K562 (cell line): ENCODE measurements at regions not wholly inside any gene's neighbourhood (a gene's known extent, or its start where the extent isn't known, plus 50 kb on each side); places are given as distances from the start of the nearest gene placed in this dataset.

Source experiments
- CBFB ChIP-seq: sonication (generic); formaldehyde crosslinking; IDR thresholded peaks from 2 replicates; pipeline ENCODE4 v1.4.0; 2020; ENCODE audit warnings: mild to moderate bottlenecking, missing genetic modification reagents
- CTBP1 ChIP-seq: fragments of 450-650 bp; IDR thresholded peaks from 2 replicates; pipeline ENCODE4 v1.6.1; 2016; ENCODE audit warnings: borderline replicate concordance
- PHB2 ChIP-seq: fragments of 450-650 bp; IDR thresholded peaks from 2 replicates; pipeline ENCODE4 v1.6.1; 2017; ENCODE audit warnings: low read depth
- POLR2A ChIP-seq: fragments of 450-650 bp; conservative IDR thresholded peaks from 2 replicates; pipeline ENCODE4 v1.6.1; 2016
- SMAD4 ChIP-seq: fragments of 250-450 bp; sonication (Bioruptor Pico); conservative IDR thresholded peaks from 2 replicates; pipeline ENCODE4 v1.8.0; 2021; ENCODE audit warnings: inconsistent platforms, mild to moderate bottlenecking, moderate library complexity
- TF ChIP-seq, protein P1 (sequence below), 3 experiments: IDR thresholded peaks in 2 of 3; conservative IDR thresholded peaks in 1 of 3; 2 replicates each; pipeline ENCODE4 v1.5.1; 2011 to 2012; ENCODE audit warnings: low read length in 3 of 3, mild to moderate bottlenecking in 3 of 3, control low read depth in 2 of 3, improper control_type of control experiment in 1 of 3, inconsistent platforms in 1 of 3, low read depth in 1 of 3, mixed read lengths in 1 of 3, moderate library complexity in 1 of 3; ENCODE audit not compliant: insufficient read depth in 2 of 3
- TF ChIP-seq, protein P2 (sequence below): sonication (generic); formaldehyde crosslinking; IDR thresholded peaks from 2 replicates; pipeline ENCODE4 v1.8.0; 2022; ENCODE audit warnings: missing genetic modification reagents, mild to moderate bottlenecking, borderline replicate concordance
- TF ChIP-seq, protein P3 (sequence below): fragments of 450-650 bp; IDR thresholded peaks from 2 replicates; pipeline ENCODE4 v1.6.1; 2016; ENCODE audit warnings: low read depth

DNA sequence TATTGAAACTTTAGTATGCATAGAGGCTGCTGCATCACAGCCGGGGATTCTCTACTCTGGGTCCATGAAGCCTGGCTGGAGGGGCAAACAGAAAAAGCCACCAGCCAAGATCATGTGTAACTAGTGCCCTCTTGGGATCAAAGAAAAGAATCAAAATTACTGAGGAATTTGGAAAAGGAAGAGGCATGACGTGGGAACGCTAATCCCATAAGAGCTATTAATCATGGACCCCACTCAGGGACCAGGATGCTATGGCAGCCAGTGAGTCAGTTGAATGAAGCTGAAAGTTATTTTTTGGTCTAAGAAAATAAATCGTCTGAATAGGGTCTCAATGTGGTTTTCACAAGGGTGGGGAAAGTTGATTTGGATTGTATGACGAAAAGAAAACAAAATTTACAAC, 1165.1 kb downstream of the ROBO2 start:
- TF ChIP-seq POLR2A (no peak), CTBP1 (no peak), CBFB (CRISPR knock-in tag) (no peak), SMAD4 (CRISPR knock-in tag) (no peak), PHB2 (no peak)
- TF ChIP-seq, protein P1, sequence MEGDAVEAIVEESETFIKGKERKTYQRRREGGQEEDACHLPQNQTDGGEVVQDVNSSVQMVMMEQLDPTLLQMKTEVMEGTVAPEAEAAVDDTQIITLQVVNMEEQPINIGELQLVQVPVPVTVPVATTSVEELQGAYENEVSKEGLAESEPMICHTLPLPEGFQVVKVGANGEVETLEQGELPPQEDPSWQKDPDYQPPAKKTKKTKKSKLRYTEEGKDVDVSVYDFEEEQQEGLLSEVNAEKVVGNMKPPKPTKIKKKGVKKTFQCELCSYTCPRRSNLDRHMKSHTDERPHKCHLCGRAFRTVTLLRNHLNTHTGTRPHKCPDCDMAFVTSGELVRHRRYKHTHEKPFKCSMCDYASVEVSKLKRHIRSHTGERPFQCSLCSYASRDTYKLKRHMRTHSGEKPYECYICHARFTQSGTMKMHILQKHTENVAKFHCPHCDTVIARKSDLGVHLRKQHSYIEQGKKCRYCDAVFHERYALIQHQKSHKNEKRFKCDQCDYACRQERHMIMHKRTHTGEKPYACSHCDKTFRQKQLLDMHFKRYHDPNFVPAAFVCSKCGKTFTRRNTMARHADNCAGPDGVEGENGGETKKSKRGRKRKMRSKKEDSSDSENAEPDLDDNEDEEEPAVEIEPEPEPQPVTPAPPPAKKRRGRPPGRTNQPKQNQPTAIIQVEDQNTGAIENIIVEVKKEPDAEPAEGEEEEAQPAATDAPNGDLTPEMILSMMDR (IDR thresholded peaks at IDR 0.05 in 2 of 3, conservative IDR thresholded peaks at IDR 0.05 in 1 of 3; ENCODE audit: insufficient read depth in 2 of 3, low read depth in 1 of 3, low read length in 3 of 3) = no peak
- TF ChIP-seq, protein P2, sequence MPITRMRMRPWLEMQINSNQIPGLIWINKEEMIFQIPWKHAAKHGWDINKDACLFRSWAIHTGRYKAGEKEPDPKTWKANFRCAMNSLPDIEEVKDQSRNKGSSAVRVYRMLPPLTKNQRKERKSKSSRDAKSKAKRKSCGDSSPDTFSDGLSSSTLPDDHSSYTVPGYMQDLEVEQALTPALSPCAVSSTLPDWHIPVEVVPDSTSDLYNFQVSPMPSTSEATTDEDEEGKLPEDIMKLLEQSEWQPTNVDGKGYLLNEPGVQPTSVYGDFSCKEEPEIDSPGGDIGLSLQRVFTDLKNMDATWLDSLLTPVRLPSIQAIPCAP = no peak
- TF ChIP-seq, protein P3, sequence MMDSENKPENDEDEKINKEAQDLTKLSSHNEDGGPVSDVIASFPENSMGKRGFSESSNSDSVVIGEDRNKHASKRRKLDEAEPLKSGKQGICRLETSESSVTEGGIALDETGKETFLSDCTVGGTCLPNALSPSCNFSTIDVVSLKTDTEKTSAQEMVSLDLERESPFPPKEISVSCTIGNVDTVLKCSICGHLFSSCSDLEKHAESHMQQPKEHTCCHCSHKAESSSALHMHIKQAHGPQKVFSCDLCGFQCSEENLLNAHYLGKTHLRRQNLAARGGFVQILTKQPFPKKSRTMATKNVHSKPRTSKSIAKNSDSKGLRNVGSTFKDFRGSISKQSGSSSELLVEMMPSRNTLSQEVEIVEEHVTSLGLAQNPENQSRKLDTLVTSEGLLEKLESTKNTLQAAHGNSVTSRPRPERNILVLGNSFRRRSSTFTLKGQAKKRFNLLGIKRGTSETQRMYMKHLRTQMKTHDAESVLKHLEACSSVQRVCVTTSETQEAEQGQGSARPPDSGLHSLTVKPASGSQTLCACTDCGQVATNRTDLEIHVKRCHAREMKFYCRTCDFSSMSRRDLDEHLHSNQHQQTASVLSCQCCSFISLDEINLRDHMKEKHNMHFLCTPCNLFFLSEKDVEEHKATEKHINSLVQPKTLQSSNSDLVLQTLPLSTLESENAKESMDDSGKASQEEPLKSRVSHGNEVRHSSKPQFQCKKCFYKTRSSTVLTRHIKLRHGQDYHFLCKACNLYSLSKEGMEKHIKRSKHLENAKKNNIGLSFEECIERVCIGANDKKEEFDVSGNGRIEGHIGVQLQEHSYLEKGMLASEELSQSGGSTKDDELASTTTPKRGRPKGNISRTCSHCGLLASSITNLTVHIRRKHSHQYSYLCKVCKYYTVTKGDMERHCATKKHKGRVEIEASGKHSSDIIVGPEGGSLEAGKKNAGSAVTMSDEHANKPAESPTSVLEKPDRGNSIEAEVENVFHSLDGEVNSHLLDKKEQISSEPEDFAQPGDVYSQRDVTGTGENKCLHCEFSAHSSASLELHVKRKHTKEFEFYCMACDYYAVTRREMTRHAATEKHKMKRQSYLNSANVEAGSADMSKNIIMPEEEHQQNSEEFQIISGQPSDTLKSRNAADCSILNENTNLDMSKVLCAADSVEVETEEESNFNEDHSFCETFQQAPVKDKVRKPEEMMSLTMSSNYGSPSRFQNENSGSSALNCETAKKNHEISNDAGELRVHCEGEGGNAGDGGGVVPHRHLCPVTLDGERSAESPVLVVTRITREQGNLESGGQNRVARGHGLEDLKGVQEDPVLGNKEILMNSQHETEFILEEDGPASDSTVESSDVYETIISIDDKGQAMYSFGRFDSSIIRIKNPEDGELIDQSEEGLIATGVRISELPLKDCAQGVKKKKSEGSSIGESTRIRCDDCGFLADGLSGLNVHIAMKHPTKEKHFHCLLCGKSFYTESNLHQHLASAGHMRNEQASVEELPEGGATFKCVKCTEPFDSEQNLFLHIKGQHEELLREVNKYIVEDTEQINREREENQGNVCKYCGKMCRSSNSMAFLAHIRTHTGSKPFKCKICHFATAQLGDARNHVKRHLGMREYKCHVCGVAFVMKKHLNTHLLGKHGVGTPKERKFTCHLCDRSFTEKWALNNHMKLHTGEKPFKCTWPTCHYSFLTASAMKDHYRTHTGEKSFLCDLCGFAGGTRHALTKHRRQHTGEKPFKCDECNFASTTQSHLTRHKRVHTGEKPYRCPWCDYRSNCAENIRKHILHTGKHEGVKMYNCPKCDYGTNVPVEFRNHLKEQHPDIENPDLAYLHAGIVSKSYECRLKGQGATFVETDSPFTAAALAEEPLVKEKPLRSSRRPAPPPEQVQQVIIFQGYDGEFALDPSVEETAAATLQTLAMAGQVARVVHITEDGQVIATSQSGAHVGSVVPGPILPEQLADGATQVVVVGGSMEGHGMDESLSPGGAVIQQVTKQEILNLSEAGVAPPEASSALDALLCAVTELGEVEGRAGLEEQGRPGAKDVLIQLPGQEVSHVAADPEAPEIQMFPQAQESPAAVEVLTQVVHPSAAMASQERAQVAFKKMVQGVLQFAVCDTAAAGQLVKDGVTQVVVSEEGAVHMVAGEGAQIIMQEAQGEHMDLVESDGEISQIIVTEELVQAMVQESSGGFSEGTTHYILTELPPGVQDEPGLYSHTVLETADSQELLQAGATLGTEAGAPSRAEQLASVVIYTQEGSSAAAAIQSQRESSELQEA = no peak
